HepG2 (cell line): ENCODE measurements at regions not wholly inside any gene's neighbourhood (a gene's known extent, or its start where the extent isn't known, plus 50 kb on each side); places are given as distances from the start of the nearest gene placed in this dataset.

Source experiments
- ATAC-seq: fragments of 200-7000 bp; cut with Tn5 transposase; 3 replicates; pipeline ENCODE4 v1.9.1; 2020; ENCODE audit warnings: mild to moderate bottlenecking, moderate library complexity
- BruUV-seq: library from RNA; stranded (reverse); fragments of 400-500 nt; replicated peaks from 2 replicates; lab custom pipeline; 2021; lab: Mats Ljungman, UMichigan
- CTCF ChIA-PET: fragments of 300-600 bp; formaldehyde crosslinking; extraction: SDS; loops from one replicate; lab custom pipeline; 2021; ENCODE audit warnings: low total read pairs, inconsistent platforms, low intra/inter-chr PET ratio; lab: Yijun Ruan, JAX
- POLR2A ChIA-PET: fragments of 350-600 bp; sonication (Branson Sonifier 250); formaldehyde crosslinking; loops from one replicate; lab custom pipeline; 2020; ENCODE audit warnings: antibody characterized with exemption, inconsistent platforms; lab: Yijun Ruan, JAX
- DNase-seq: peaks from one replicate; pipeline ENCODE4 v3.0.0-alpha.2; 2015; ENCODE audit warnings: low spot score
- FAIRE-seq: peaks from 3 replicates; lab custom pipeline; 2011; peaks lifted over from hg19 to GRCh38; lab: Jason Lieb, UNC
- H2AFZ ChIP-seq: one replicate; pipeline ENCODE4 v1.6.1; 2011; ENCODE audit warnings: low read length, inconsistent platforms
- H3K27ac ChIP-seq: fragments of 300-600 bp; 3 replicates; pipeline ENCODE4 v1.8.0; 2011; ENCODE audit warnings: mixed run types, mild to moderate bottlenecking, mixed read lengths, low read length, inconsistent platforms; ENCODE audit not compliant: insufficient read depth; ENCODE audit errors: extremely low read length
- H3K27me3 ChIP-seq, 2 experiments: fragments of 200-600 bp in 1 of 2; 2 replicates in 1 of 2; 3 replicates in 1 of 2; pipeline versions ENCODE4 v1.6.0 to v1.8.0; 2011; ENCODE audit warnings: low read length in 2 of 2, mild to moderate bottlenecking in 2 of 2, moderate library complexity in 2 of 2, inconsistent platforms in 1 of 2; ENCODE audit not compliant: insufficient read depth in 2 of 2, control insufficient read depth in 1 of 2
- H3K36me3 ChIP-seq, 2 experiments: fragments of 200-600 bp in 1 of 2; replicated peaks in 1 of 2; 2 replicates in 1 of 2; 3 replicates in 1 of 2; pipeline versions ENCODE4 v1.5.1 to v1.8.0; 2011; ENCODE audit warnings: low read length in 2 of 2, inconsistent platforms in 1 of 2; ENCODE audit not compliant: insufficient read depth in 2 of 2, control insufficient read depth in 1 of 2
- H3K4me1 ChIP-seq: 2 replicates; pipeline ENCODE4 v1.5.1; 2012; ENCODE audit warnings: low read length, inconsistent platforms; ENCODE audit not compliant: insufficient read depth
- H3K4me2 ChIP-seq: 2 replicates; pipeline ENCODE4 v1.6.0; 2011; ENCODE audit warnings: low read depth, low read length, inconsistent platforms
- H3K4me3 ChIP-seq, 3 experiments: fragments of 200-600 bp in 1 of 3; sonication (generic), shearing (Covaris generic) in 1 of 3; replicated peaks in 1 of 3; 2 replicates each; pipeline ENCODE4 v1.5.1; 2011 to 2016; ENCODE audit warnings: low read length in 3 of 3, inconsistent platforms in 2 of 3, low read depth in 2 of 3, mild to moderate bottlenecking in 2 of 3, control low read depth in 1 of 3, mixed read lengths in 1 of 3; ENCODE audit not compliant: insufficient read depth in 1 of 3
- H3K79me2 ChIP-seq: one replicate; pipeline ENCODE4 v1.6.1; 2011; ENCODE audit warnings: low read length, inconsistent platforms; ENCODE audit not compliant: insufficient read depth
- H3K9ac ChIP-seq: 2 replicates; pipeline ENCODE4 v1.6.0; 2011; ENCODE audit warnings: mild to moderate bottlenecking, low read depth, low read length, inconsistent platforms; ENCODE audit not compliant: insufficient read depth
- H3K9me3 ChIP-seq: 2 replicates; pipeline ENCODE4 v1.5.1; 2012; ENCODE audit warnings: mild to moderate bottlenecking, low read length
- H4K20me1 ChIP-seq: 2 replicates; pipeline ENCODE4 v1.6.0; 2011; ENCODE audit warnings: inconsistent platforms, mild to moderate bottlenecking, low read length, moderate library complexity; ENCODE audit not compliant: insufficient read depth
- FOXO1 ChIP-seq: sonication (generic); formaldehyde crosslinking; IDR thresholded peaks from 2 replicates; pipeline ENCODE4 v1.4.0; 2020; ENCODE audit warnings: missing genetic modification reagents
- FOXP4 ChIP-seq: sonication (generic); formaldehyde crosslinking; IDR thresholded peaks from 2 replicates; pipeline ENCODE4 v1.4.0; 2020; ENCODE audit warnings: missing genetic modification reagents
- GPBP1L1 ChIP-seq: sonication (generic); formaldehyde crosslinking; IDR thresholded peaks from 2 replicates; pipeline ENCODE4 v1.5.0; 2020; ENCODE audit warnings: mild to moderate bottlenecking, missing genetic modification reagents
- POLR2AphosphoS2 ChIP-seq: IDR thresholded peaks from 2 replicates; pipeline ENCODE4 v1.6.1; 2011; ENCODE audit warnings: low read depth, low read length, improper control_type of control experiment
- ZFAT ChIP-seq: sonication (generic); formaldehyde crosslinking; conservative IDR thresholded peaks from 2 replicates; pipeline ENCODE4 v1.8.1; 2023; ENCODE audit warnings: missing genetic modification reagents, inconsistent platforms
- ZNF121 ChIP-seq: sonication (generic); formaldehyde crosslinking; IDR thresholded peaks from 2 replicates; pipeline ENCODE4 v1.5.0; 2020; ENCODE audit warnings: mild to moderate bottlenecking, missing genetic modification reagents
- ZNF235 ChIP-seq: sonication (generic); formaldehyde crosslinking; IDR thresholded peaks from 2 replicates; pipeline ENCODE4 v1.8.1; 2023; ENCODE audit warnings: mild to moderate bottlenecking, missing genetic modification reagents, borderline replicate concordance
- ZNF282 ChIP-seq: fragments of 450-650 bp; IDR thresholded peaks from 2 replicates; pipeline ENCODE4 v1.6.1; 2018; ENCODE audit not compliant: partially characterized antibody
- WGBS: methylation state at CpG from one replicate; pipeline ENCODE4 v1.1.6; 2017; ENCODE audit warnings: low lambda C conversion rate; 5-methylcytosine and 5-hydroxymethylcytosine counted together
- in situ Hi-C: cut with HindIII; loops from 2 replicates; pipeline ENCODE4 v1.10.0; 2017; ENCODE audit warnings: low pct_unique_long_range_greater_than_20kb; ENCODE audit not compliant: extremely low pct_ligation_motif_present
- intact Hi-C: fragments of 100-400 bp; cut with micrococcal nuclease; formaldehyde crosslinking; loops from one replicate; pipeline ENCODE4 v1.10.0; 2022; ENCODE audit not compliant: unreplicated experiment
- TF ChIP-seq, protein P1 (sequence below): sonication (generic); formaldehyde crosslinking; IDR thresholded peaks from 2 replicates; pipeline ENCODE4 v1.5.0; 2020; ENCODE audit warnings: missing genetic modification reagents, mild to moderate bottlenecking, borderline replicate concordance

- H2AFZ ChIP-seq = no peak overlapping the region
- in situ Hi-C loops = no loop called here
- ATAC-seq (no peak), DNase-seq (no peak), FAIRE-seq (no peak)
- H3K36me3 ChIP-seq = no peaks in the 10 kb centered on the region
- no peak overlapping the region for H3K4me2 ChIP-seq
- WGBS = 4% methylated on average over 1 of the region's 1 CpG
- no peak overlapping the region for H3K27ac ChIP-seq
- no peaks in the 10 kb centered on the region for H3K9me3 ChIP-seq
- BruUV-seq = no TSS peak
- ChIA-PET CTCF (no interaction called here), POLR2A (no interaction called here)
- H3K4me3 ChIP-seq = no peak overlapping the region
- H3K4me1 ChIP-seq = no peaks in the 10 kb centered on the region
- no peak overlapping the region for H3K9ac ChIP-seq
- no peaks in the 10 kb centered on the region for H3K79me2 ChIP-seq
- no peaks in the 10 kb centered on the region for H3K27me3 ChIP-seq
- TF ChIP-seq ZNF121 (CRISPR knock-in tag) (no peak), GPBP1L1 (CRISPR knock-in tag) (no peak), ZNF235 (CRISPR knock-in tag) (no peak), POLR2AphosphoS2 (no peak), FOXP4 (CRISPR knock-in tag) (no peak), FOXO1 (CRISPR knock-in tag) (no peak), ZNF282 (no peak), ZFAT (no peak)
- TF ChIP-seq, protein P1, sequence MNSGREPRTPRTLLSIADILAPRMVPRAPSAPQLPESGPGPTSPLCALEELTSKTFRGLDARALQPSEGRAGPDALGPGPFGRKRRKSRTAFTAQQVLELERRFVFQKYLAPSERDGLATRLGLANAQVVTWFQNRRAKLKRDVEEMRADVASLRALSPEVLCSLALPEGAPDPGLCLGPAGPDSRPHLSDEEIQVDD (CRISPR knock-in tag) = no peak
- intact Hi-C loops = no loop called here
- H4K20me1 ChIP-seq = no peaks in the 10 kb centered on the region
These were observed 298.2 kb upstream of the NXPH2 start for GRCh38 chr2:139078376-139078775.
